ENCODE measurements at regions not wholly inside any gene's neighbourhood (a gene's known extent, or its start where the extent isn't known, plus 50 kb on each side); places are given as distances from the start of the nearest gene placed in this dataset.
"Not testable (repeated sequence)": the region's sequence is repeated elsewhere in the genome, so short reads cannot be mapped to it uniquely, and the experiment has no call there.

DNA sequence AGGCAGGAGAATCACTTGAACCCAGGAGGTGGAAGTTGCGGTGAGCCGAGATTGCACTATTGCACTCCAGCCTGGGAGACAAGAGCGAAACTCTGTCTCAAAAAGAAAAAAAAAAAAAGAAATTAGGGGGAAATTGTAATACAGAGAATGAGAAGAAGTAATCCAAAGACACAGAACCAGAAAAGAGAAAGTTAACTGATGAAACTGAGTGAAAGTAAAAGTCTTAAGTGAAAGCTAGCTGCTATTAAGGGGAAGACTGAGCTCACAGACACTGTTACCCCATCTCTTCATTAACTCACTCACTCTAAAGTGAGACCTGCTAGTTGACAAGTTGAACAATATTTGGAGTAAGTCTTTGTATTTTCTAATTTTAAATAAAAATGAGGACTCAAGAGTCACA, 763.0 kb upstream of the PCDH10 start:
- DNase-seq = no peak

DNA sequence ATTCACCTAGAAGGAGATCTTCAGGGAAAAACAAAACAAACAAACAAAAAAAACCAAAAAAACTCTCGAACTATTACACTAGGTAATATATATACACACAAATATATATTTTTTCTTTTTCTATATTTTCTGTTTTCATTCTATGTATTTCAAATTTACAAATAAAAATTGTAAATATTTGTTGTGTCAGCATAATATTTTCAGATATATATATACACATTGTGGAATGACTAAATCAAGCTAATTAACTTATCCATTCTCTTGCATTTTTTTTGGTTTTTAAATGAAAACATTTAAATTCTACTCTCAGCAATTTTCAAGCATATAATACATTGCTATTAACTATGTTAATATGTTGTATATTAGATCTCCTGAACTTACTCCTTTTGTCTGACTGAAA, 762.0 kb upstream of the PCDH10 start:
- DNase-seq = no peak

DNA sequence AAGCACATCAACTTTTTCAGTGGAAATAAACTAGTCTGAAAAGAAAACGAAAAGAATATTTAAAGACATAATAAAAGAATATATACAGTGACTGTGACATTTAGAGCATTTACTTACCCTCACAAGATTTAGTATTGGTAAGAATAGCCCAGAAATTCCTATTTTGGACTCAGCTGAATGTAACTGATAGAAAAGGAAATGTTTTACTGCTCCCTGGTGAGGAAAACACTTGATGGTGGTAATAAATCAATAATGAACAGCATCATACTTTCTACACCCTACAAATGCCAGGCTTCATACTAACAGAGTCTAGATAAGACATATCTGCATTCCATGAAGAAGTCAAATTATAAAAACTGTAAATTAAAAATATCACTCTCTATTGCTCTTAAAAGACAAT, 753.5 kb upstream of the PCDH10 start:
- no peak for DNase-seq

DNA sequence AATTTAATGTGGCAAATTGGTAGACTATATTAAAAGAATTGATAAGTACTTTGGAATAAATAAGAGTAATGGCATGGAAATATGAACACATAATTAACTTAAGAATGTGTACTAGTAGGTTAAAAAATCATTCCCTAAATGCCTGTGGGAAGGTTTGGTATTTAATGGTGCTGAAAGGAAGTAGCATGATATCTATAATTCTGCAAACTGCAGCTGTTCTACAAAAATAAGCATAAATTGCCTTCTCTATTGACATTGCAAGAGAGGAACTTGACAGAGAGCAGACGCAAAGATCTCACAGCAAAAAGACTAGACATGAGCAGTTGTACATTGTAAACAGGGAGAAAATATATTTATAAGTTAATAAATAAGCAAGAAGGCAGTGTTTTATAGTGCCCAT, 752.5 kb upstream of the PCDH10 start:
- no peak for DNase-seq

DNA sequence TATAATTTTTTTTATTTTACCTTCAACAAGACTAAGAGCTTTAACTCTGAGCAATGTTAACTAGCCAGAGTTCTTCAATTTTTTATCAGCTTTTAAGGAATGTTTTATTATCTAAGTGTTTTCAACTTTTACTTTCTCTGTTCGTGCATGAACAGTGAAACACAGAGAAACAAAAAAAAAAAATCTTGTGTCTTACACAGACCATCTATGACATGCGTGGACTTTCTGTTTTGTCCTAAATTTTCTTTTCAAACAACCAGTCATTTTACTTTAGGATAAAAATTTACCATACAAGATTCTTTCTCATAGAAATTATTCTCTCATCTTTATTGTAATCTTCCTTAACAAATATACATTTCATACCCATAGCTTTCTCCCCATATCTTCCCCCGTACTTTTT, 731.9 kb upstream of the PCDH10 start:
- DNase-seq = no peak

DNA sequence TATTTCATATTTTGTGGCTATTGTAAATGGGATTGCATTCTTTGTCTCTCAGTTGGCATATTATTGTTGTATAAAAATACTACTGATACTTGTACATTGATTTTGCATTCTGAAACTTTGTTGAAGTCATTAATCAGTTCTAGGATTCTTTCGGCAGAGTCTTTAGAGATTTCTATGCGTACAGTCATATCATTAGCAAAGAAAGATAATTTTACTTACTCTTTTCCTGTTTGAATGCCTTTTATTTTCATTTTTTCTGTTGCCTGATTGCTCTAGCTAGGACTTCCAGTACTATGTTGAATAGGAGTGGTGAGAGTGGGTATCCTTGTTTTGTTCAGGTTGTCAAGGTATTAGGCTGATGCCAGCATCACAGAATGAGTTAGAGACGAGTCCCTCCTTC, 722.0 kb upstream of the PCDH10 start:
- DNase-seq = no peak

DNA sequence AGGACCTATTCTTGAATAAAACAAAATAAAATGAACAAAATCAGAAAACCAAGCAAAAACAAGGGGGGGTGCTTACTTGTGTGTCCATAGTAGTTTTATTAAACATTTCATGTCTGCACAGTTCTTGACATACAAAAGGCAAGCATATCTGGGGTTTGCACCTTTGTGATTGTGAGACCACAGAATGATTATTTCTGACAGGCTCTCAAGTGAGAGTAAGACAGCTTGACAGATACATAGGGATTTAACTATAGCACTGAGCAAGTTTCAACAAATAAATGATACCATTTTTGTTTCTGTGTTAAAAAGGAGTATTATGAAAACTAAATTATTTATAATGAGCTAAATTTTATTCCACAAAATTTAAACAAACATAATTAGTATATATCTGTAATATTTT, 712.0 kb upstream of the PCDH10 start:
- DNase-seq = no peak

DNA sequence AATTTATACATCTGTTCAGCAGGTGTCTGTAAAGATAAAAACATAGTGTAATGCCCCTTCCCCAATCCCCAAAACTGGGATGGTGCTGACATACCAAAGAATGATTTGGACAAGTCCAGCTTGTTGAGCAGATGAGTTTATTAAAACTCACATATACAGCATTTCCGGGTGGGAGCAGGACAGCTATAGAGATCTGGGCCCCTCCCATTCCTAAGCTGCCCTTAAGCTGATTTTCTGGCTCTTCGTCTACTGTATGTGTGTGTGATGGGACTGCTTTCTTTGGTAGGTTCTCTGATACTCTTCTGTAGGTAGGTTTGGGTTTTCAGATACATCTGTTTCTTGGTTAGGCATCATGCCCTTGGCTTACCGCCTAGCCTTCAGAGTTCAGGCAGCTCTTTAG, 703.7 kb upstream of the PCDH10 start:
- no peak for DNase-seq

DNA sequence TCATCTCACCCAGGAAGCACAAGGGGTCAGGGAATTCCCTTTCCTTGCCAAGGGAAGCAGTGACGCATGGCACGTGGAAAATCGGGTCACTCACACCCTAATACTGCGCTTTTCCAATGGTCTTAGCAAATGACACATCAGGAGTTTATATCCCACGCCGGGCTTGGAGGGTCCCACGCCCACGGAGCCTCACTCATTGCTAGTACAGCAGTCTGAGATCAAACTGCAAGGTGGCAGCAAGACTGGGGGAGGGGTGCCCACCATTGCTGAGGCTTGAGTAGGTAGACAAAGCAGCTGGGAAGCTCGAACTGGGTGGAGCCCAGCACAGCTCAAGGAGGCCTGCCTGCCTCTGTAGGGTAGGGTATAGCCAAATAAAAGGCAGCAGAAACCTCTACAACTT, 691.1 kb upstream of the PCDH10 start:
- DNase-seq = not testable (repeated sequence)

DNA sequence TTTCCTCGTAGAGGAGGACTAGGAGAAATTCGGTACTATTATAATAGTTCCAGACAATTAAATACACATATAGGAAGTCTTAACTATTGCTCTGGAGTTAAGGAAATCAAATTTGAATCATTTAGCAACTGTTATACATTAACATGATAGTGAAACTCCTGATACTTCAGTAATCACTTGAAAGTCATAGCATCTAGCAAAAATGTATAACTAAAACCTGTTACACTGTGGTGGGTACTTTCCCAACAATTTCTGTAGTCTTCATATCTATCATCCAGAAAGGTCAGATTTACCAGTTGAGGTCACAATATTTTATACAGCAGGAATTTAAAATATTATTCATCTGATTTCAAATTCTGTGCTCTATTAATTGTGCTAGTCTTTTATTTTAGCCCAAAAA, 669.6 kb upstream of the PCDH10 start:
- no peak for DNase-seq

DNA sequence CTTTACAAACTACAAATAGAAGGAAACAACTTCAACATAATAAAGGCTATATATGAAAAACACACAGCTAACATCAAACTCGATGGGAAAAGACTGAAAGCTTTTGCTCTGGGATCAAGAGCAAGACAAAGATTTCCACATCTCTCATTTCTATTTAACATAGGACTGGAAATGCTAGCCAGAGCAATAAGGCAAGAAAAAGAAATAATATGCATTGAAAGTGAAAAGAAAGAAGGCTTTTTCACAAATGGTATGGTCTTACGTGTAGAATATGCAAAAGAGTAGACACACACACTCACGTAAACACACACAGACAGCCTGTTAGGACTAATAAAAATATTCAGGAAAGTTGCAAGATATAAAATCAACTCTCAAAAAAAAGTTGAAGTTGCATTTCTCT, 660.5 kb upstream of the PCDH10 start:
- no peak for DNase-seq

DNA sequence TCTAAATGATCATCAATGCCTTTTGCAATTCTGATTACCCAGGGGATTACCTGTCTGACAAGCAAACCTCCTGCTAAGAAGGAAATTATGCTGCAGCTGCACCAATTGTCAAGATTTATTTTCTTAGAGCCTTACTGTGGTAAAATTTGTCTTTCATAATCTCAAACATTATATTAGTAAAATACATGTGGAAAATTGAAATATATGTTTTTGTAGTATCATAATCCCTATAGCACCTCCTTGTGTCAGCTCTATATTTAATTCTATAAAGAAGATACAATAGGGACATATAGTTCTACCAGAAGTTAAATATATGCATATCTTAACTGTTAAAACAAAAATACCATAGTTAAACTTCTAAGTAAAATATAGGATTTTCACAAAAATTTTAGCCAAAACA, 655.6 kb upstream of the PCDH10 start:
- no peak for DNase-seq

DNA sequence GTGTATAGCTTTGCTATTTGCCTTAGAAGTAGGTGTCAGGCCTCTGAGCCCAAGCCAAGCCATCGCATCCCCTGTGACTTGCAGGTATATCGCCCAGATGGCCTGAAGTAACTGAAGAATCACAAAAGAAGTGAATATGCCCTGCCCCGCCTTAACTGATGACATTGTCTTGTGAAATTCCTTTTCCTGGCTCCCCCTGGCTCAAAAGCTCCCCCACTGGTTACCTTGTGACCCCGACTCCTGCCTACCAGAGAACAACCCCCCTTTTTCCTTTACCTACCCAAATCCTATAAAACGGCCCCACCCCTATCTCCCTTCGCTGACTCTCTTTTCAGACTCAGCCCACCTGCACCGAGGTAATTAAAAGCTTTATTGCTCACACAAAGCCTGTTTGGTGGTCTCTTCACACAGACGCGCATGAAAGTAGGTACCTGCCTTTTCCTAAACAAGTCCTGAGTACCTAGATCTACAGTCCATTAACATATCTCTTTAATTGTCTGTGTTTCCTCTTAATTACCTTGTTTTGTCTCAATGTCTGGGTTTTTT, 653.8 kb upstream of the PCDH10 start:
- DNase-seq = not testable (repeated sequence)

DNA sequence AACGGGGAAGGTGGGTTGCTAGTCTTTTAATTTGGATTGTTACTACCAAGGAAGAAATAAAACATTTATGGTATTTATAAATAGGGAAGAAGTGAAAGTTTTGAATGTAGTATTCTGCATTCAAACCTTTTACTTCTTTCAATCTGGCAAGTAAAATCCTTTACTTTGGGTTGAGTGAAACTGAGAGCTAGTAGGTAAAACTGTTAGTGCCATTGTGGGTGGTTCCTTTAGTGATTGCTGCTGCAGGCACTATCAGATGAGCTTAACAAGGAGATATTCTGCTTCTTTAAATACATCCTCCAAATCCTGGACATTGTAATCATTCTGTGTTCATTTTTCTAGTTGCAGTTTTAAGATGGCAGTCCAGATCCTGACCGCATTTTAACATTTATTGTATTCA, 650.9 kb upstream of the PCDH10 start:
- DNase-seq = no peak

DNA sequence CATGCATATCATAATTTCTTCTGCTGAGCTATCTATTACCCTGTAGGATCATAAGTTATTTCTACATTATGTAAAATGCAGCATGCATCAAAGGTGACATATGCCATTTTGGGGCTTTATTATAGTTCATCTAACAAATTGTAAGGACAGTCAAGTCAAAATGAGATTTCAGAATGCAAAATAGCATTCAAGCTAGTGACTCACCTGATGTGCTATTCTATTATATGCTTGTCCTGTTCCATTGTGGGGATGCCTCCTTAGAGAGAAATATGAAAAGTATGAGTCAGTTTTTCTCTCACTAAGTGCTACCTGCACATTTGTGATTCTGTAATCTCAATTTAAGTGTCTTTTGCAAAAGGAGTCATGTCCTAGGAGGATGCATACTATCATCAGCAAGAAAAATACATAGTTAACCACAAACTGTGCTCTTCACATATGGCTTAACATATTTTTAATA, 647.0 kb upstream of the PCDH10 start:
- no peak for DNase-seq

DNA sequence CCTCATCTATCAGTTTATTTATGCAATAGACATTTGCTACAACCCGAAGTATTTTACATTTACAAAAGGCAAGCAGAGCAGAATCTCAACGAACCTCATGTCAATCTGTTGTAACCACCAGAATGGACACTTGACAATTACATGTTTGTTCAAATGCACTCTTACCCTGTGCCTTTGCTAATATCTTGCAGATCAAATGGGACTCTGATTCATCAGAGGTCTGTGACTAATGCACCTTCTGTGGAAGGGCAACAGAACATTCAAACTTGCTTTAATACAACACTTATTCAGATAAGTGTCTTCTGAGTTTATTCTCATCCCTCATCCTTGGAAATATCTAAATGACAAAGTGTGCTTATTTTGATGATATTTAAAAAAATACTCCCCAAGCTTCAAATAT, 644.7 kb upstream of the PCDH10 start:
- no peak for DNase-seq

DNA sequence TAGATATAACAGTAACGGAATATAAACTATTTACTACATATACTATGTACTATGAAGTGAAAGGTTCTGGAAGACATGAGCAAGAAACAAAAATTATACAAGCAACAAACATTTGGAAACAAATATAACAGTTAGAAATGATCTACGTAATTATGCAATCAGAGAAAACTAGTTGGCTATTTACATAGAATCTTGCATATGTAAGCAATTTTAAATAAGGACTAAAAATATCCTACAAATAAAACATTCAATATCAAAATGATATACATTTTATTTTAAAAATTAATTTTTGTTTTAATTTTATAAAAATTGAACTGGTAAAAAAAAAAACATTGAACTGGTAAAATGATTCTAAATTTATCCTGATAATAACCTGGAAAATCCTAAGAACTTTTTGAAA, 642.5 kb upstream of the PCDH10 start:
- no peak for DNase-seq

DNA sequence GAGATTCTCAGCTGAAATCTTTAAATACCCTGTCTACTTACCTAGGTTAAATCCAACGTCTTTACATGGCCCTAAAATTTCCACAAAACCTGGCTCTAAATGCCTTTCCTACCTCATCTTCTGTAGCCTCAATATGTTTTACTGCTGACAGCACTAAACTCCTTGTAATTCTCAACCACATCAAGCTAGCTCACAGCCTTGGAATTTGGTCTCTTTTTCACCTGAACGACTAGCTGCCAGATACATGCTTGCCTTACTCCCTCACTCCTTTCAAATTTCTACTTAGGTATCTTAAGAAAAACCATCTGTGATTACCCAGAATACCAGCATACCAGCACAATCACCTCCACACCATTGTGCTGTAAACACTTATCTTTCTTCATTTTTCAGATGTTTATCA, 635.6 kb upstream of the PCDH10 start:
- DNase-seq = no peak

DNA sequence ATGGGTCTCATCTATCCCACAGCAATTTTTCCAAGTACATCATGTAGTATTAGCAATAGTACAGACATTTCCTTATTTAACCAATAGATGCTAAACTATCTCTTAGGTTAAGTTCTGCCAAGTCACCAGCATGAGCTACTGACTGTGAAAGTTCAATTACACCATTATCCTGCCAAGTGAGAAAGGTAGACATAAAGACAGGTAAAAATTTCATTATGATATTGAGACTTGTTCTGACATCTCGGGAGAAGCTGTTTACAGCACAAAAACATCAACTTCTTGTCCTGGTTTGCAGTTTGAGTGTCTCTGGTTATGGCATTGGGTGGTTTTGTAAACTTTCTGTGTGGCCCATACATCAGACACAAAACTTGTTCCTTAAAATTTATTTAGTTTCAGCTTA, 622.4 kb upstream of the PCDH10 start:
- no peak for DNase-seq

DNA sequence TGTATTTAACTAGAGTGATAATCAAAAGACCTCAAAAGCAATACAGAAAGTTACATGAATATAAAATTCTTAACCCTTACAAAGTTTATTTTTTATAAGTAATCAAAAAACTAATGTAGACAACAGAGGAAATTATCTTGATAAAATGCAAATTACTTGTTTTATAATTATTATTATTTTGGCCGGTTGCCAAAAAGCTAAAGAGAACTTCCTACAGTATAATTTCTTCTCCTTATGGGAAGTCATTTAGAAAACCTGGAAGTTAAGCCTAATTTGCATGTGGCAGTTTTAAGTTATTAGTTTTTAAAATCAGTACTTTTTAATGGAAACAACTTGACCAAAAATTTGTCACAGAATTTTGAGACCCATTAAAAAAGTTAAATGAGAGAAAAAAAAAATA, 621.3 kb upstream of the PCDH10 start:
- DNase-seq = no peak

DNA sequence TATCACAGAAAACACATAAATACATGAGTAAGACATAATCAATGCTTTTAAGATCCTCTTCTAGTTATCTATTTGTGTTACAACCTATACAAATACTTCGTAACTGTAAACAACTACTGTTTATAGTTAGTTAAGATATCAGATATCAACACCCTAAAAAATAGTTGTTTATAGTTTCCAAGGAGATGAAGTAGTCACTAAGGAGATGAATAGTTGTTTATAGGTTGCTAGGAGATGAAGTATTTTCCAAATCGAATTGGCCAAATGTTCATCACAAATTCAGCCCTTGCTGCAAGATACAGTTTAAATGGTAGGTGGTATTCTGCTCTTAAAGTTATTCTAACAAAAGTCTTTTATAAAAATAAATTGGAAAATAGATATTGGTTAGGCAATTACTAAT, 618.2 kb upstream of the PCDH10 start:
- DNase-seq = no peak

DNA sequence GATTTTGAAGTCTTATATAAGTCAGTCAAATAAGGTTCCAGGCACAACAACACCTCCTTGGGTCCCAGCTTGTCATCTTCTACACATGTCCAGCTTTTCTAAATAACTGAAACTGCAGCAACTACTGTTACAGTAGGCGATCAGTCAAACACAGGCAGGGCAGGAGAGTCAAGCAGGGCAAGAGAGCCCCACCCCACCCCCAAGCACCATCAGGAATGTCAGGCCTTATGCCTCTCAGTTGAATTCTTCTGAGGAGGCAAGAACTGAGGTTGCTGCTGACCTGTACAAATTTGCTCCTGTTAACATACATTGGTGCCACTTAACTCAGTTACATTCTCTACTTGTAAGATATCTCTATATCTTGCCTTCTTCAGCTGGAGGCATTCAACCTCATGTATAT, 608.8 kb upstream of the PCDH10 start:
- no peak for DNase-seq

DNA sequence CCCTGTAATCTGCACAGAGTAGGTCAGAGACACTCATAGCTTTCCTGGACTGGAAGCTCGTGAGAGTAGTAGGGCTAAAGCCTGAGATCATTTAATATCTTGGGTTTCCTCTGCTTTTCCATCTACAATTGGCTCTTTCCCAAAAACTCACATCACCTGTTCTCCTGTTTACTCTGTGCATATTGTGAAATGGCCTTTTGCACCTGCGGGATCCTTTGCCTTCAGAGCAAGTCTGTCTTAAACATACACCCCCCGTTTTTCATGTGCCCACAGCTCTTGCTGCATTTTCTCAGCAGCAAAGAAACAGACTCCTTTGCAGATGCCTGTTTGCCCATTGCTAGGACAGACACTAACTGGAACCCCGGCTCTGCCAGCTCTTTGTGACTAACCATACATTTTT, 608.3 kb upstream of the PCDH10 start:
- DNase-seq = no peak

DNA sequence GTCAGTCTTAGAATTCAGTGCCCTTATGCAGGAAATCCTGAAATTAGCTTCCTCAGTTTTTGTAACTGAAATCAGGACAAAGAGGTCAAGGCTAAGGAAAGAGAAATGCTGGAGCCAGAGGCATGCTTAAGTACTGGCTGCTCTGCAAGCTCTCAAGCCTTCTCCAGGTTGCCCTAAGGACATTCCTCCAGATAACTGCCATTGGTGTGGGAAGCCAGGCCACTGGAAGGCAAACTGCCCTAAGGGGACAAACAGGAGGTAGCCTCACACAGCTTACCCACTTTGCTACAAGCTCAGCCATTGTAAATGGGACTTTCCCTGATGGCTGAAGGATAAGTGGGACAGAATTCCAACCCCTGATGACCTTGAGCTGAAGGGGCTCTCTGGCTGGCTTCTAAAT, 606.9 kb upstream of the PCDH10 start:
- no peak for DNase-seq

DNA sequence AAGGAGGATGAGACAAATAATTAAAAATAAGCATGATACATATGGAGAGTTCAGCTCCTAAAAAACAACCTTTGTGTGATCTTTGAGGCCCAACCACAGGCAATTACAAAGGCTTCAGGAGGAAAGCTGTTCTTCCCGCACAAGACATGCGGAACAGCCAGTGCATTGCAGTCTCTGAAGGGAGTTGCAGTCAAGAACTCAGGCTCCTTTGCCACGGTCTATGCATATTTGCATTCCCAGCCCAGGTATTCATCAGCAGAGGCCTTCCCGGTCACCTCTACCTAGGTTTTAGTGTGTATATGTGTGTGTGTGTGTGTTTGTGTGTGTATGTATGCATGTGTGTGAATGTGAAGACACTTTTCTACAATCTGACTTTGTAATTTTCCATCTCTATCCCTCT, 600.6 kb upstream of the PCDH10 start:
- no peak for DNase-seq

DNA sequence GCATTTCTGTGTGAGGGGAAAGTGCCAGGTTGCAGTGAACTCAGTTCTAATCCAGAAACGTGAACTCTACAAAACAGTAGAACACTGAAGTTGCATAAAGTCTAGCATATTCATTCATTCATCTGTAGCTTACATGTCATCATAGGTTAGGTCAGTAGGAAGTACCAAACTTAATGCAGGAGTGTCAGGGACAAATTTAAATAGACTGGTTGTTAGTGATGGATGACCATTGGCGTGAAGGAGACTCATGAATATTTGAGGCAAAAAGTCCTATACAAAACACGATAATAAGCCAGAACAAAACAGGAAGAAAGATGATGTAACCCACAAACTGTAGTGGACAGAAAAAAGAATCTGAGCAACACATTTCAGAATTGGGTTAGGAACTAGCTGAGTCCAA, 592.8 kb upstream of the PCDH10 start:
- no peak for DNase-seq

All from T-helper 2 cell (primary cell).